AG09309 (cell line): ENCODE measurements at regions not wholly inside any gene's neighbourhood (a gene's known extent, or its start where the extent isn't known, plus 50 kb on each side); places are given as distances from the start of the nearest gene placed in this dataset.
A peak's percentile ranks its signal among the peaks of the same experiment; 100 is the strongest.

Experiments used
- DNase-seq: peaks from one replicate; pipeline ENCODE4 v3.0.0-alpha.2; 2010; ENCODE audit warnings: low read depth
- H3K4me3 ChIP-seq: 2 replicates; pipeline ENCODE4 v1.5.1; 2011; ENCODE audit warnings: mild to moderate bottlenecking, low read depth, low read length, moderate library complexity; ENCODE audit not compliant: control insufficient read depth
- TF ChIP-seq, protein P1 (sequence below): IDR thresholded peaks from 2 replicates; pipeline ENCODE4 v1.5.1; 2011; ENCODE audit warnings: mild to moderate bottlenecking, low read depth, low read length, inconsistent platforms; ENCODE audit not compliant: insufficient read depth, control insufficient read depth; ENCODE audit errors: missing control alignments

DNA sequence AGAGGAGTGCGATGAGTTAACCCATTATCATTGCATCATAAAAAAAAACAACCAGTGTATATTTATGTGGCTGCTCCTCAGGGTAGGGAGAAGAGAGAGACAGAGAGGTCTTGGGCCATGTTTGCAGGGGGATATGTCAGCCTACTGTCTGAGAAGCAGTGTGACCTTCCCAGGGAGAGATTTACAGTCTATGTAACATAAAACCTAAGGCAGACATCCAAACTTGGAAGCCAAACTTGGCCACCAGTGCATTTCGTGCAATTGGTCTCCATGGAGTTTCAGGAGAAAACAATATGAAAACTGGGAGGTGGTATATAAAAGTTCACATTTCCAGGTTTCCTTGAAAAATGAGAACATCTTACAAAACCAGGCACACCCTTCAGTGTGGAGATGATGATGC, 85.9 kb upstream of the CXCL12 start:
- TF ChIP-seq, protein P1, sequence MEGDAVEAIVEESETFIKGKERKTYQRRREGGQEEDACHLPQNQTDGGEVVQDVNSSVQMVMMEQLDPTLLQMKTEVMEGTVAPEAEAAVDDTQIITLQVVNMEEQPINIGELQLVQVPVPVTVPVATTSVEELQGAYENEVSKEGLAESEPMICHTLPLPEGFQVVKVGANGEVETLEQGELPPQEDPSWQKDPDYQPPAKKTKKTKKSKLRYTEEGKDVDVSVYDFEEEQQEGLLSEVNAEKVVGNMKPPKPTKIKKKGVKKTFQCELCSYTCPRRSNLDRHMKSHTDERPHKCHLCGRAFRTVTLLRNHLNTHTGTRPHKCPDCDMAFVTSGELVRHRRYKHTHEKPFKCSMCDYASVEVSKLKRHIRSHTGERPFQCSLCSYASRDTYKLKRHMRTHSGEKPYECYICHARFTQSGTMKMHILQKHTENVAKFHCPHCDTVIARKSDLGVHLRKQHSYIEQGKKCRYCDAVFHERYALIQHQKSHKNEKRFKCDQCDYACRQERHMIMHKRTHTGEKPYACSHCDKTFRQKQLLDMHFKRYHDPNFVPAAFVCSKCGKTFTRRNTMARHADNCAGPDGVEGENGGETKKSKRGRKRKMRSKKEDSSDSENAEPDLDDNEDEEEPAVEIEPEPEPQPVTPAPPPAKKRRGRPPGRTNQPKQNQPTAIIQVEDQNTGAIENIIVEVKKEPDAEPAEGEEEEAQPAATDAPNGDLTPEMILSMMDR, result no peak
- DNase-seq, result no peak
- no peak overlapping the region for H3K4me3 ChIP-seq

DNA sequence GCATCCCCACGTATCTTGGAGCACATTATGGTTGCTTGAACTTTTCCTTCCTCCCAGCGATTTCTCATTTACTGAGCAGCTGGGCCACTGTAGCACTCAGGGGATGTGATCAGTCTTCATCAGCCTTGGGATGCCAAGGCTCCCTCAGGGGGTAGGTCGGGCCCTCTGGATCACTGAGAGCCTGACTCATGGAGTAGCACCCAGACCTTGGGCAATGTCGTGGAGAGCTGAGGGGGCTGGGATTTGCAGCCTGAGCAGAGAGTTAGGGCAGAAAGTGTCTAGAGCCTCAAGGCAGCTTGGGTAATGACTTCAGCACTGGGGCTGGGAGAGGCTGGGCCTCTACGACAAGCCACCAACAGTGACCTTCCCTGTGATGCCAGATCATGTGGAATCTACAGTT, 86.5 kb upstream of the CXCL12 start:
- no peak overlapping the region for H3K4me3 ChIP-seq
- DNase-seq, result no peak
- TF ChIP-seq, protein P1, result no peak

DNA sequence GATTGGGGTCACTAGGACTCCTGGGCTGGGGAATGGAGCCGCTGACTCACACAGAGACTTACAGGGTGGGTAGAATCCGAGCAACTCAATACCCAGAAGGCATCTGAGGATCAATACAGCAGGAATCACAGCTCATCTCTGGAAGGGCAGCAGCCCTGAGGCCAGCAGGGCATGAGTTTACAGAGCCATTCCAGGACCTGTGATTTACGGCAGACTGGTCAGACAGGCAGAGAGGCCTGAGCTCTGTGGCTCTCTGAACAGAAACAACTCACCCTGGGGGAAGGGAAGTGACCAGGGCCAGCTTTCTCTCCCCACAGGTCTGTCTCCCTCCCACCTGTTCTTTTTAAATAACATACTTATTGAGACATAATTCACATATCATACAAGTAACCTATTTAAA, 88.2 kb upstream of the CXCL12 start:
- no peak for DNase-seq
- TF ChIP-seq, protein P1, result no peak
- H3K4me3 ChIP-seq, result no peak overlapping the region

DNA sequence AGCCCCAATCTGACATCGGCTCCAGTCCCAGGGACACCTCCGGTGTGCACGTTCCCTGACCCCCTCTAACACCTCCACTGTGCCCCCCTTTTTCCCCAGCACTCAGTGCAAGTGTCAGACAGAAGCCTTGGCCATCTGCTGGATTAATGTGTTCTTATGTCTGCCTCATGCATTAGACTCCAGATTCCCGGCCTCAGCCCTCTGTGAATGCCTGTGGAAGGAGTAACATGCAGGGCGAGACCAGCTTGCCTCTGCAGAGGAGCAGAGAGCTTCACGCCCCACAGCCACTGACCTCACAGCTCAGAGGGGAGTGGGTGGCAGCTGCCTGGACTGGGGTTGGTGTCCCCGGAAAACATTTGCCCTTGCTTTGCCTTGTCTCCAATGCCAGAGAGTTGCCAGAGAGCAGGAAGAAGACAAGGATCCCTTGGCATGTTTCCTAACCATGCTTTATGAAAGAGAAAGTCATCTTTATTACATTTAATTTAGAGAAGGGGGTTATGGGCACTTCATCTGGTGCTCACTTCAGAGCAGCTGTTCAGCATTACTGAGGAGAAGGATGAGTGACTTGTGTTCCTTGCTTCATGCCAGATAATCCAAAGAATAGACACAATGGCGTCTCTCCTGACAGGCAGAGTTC, 91.6 kb upstream of the CXCL12 start:
- no peak for DNase-seq
- H3K4me3 ChIP-seq, result no peak overlapping the region
- TF ChIP-seq, protein P1, result no peak

DNA sequence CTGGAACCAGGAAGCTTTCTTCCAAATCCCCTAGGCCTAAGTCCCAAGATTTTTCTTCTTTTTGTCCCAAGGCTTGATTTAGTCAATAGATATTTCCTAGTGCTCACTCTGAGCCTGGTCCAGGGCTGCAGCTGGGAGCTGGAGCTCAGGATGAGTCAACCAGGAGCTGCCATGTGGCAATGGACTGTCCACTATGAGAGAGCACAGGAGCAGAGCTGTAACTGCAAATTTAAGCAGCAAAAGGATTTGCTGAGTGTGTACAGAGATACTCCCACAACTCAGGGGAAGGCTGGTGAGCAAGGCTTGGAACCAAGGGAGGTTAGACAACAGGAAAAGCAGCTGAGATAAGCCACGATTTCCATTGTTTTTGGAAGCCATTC, 92.1 kb upstream of the CXCL12 start:
- TF ChIP-seq, protein P1, result no peak
- no peak overlapping the region for H3K4me3 ChIP-seq
- peak; percentile 55 for DNase-seq

DNA sequence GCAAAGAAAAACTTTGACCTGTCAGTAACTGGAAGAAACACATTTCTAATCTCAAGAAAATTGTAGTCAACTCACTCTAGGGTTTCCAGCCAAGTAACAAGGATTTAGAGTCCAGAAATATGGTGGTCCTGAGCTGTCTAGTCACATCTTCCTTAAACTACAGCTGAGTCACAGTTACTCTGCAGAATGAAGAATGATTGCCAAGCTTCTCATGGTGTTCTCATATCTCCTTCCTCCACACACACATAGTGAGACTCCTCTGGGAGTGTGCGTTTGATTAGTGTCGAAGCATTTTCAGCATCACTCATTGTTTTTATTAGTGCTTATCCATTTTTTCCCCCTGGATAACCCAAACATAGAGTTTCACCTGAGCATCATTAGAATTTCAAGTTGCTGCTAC, 93.1 kb upstream of the CXCL12 start:
- H3K4me3 ChIP-seq, result no peak overlapping the region
- no peak for DNase-seq
- TF ChIP-seq, protein P1, result no peak
